ENCODE measurements at regions not wholly inside any gene's neighbourhood (a gene's known extent, or its start where the extent isn't known, plus 50 kb on each side); places are given as distances from the start of the nearest gene placed in this dataset.

DNA sequence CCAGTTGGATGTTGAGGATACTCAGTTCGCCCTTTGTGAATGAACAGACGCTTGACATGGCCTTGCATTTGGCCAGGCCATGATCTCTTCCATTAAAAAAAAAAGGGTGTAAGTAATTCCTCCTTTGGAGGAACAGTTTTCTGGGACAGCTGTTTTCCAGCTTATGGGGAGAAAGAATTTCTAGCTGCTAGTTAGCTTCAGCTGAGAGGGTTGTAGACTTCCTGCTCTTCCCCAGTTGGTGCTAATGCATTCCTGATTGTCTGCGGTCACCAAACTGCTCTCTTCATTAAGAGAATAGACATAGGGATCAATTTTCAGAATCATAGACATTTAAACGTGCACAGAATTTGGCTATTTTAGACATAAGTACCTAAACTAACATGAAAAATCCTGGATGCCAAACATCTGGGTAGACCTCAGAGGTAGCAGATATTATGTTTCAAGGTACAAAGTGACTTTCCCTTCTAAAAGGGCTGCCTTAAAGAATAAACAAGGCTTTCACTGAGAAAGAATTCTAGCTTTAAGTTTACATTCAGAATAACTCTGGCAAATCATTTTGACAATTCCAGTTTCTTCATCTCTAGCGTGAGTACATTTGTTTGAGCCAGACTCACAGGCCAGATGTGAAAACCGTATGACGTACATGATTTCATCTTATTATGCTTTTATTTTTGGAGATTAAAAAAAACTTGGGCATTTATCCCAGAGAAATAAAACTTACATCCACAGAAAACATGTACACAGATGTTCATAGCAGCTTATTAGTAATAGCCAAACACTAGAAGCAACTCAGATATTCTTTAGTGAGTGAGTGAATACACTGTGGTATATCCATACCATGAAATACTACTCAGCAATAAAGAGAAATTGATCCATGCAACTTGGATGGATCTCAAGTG lies 71.2 kb downstream of the MAIP1 start:
- TF ChIP-seq, protein P1, sequence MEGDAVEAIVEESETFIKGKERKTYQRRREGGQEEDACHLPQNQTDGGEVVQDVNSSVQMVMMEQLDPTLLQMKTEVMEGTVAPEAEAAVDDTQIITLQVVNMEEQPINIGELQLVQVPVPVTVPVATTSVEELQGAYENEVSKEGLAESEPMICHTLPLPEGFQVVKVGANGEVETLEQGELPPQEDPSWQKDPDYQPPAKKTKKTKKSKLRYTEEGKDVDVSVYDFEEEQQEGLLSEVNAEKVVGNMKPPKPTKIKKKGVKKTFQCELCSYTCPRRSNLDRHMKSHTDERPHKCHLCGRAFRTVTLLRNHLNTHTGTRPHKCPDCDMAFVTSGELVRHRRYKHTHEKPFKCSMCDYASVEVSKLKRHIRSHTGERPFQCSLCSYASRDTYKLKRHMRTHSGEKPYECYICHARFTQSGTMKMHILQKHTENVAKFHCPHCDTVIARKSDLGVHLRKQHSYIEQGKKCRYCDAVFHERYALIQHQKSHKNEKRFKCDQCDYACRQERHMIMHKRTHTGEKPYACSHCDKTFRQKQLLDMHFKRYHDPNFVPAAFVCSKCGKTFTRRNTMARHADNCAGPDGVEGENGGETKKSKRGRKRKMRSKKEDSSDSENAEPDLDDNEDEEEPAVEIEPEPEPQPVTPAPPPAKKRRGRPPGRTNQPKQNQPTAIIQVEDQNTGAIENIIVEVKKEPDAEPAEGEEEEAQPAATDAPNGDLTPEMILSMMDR (IDR thresholded peaks at IDR 0.05), result no peak
- TF ChIP-seq POLR2A (IDR thresholded peaks at IDR 0.05), result no peak
